GM21619 (cell line): ENCODE measurements at regions not wholly inside any gene's neighbourhood (a gene's known extent, or its start where the extent isn't known, plus 50 kb on each side); places are given as distances from the start of the nearest gene placed in this dataset.
"Not testable (repeated sequence)": the region's sequence is repeated elsewhere in the genome, so short reads cannot be mapped to it uniquely, and the experiment has no call there.

ENCODE experiments used
- ATAC-seq: cut with Tn5 transposase; IDR thresholded peaks from one replicate; pipeline ENCODE4 v1.9.1; 2021; ENCODE audit not compliant: unreplicated experiment

- no peak for ATAC-seq
Observed at GRCh38 chr3:127419182-127419581, 131.3 kb upstream of the PRR20G start.

- no peak for ATAC-seq
Observed at GRCh38 chr3:127418560-127419147, 130.8 kb upstream of the PRR20G start.

GRCh38 chr3:127417709-127418559 lies 130.1 kb upstream of the PRR20G start:
- no peak for ATAC-seq

GRCh38 chr3:127413871-127414270 lies 126.0 kb upstream of the PRR20G start:
- no peak for ATAC-seq

- ATAC-seq = no peak
Observed at GRCh38 chr3:127413318-127413673, 125.5 kb upstream of the PRR20G start.

- ATAC-seq = no peak
Observed at GRCh38 chr3:127412578-127413317, 124.9 kb upstream of the PRR20G start.

GRCh38 chr3:127411875-127412274 lies 124.0 kb upstream of the PRR20G start:
- ATAC-seq = not testable (repeated sequence)

GRCh38 chr3:127411083-127411727 lies 123.4 kb upstream of the PRR20G start:
- no peak for ATAC-seq

GRCh38 chr3:127410678-127411077 lies 122.8 kb upstream of the PRR20G start:
- no peak for ATAC-seq

GRCh38 chr3:127410137-127410488 lies 122.3 kb upstream of the PRR20G start:
- ATAC-seq = no peak

- ATAC-seq = no peak
Observed at GRCh38 chr3:127409421-127410136, 121.7 kb upstream of the PRR20G start.

- no peak for ATAC-seq
Observed at GRCh38 chr3:127408684-127409420, 121.0 kb upstream of the PRR20G start.

- ATAC-seq = no peak
Observed at GRCh38 chr3:127408022-127408683, 120.3 kb upstream of the PRR20G start.

- no peak for ATAC-seq
Observed at GRCh38 chr3:127407026-127407939, 119.4 kb upstream of the PRR20G start.

GRCh38 chr3:127406309-127407025 lies 118.6 kb upstream of the PRR20G start:
- ATAC-seq = no peak

GRCh38 chr3:127405791-127406190 lies 117.9 kb upstream of the PRR20G start:
- ATAC-seq = no peak

GRCh38 chr3:127405010-127405598 lies 117.3 kb upstream of the PRR20G start:
- ATAC-seq = no peak
